ENCODE measurements at regions not wholly inside any gene's neighbourhood (a gene's known extent, or its start where the extent isn't known, plus 50 kb on each side); places are given as distances from the start of the nearest gene placed in this dataset.

GRCh38 chr6:137351890-137352289 is 132.7 kb upstream of the IFNGR1 start:
- no peak for DNase-seq

DNA sequence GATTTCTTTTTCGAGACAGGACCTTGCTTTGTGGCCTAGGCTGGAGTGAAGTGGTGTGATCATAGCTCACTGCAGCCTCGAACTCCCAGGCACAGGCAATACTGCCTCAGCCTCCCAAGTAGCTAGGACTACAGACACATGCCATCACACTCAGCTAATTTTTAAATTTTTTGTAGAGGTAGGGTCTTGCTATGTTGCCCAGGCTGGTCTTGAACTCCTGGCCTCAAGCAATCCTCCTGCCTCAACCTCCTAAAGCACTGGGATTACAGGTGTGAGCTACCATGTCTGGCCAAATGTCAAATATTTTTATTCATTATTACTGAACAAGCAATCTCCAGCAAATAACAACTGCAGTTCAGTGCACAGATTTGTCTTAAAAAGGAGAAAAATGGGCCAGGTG is 131.7 kb upstream of the IFNGR1 start:
- DNase-seq = no peak

GRCh38 chr6:137349856-137350830 is 131.0 kb upstream of the IFNGR1 start:
- DNase-seq = no peak

GRCh38 chr6:137348777-137349176 is 129.6 kb upstream of the IFNGR1 start:
- DNase-seq = no peak

DNA sequence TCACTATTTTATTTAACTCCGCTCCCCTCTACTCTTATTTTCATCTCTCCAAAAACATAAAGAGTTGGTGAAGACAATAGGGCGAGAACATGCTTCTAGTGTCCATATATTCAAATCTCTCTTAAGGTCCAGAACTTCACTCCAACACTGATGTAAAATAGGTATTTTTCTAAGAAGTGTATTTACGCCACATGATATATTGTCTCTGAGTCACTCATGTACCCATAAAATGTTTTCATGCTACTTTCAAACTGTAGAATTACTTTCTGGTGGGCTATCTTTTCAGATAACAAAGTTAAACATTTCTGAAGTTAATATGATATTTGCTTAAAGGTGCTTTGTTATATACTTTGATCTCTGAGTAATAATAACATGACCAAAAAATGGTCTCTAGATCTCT is 124.1 kb upstream of the IFNGR1 start:
- no peak for DNase-seq

DNA sequence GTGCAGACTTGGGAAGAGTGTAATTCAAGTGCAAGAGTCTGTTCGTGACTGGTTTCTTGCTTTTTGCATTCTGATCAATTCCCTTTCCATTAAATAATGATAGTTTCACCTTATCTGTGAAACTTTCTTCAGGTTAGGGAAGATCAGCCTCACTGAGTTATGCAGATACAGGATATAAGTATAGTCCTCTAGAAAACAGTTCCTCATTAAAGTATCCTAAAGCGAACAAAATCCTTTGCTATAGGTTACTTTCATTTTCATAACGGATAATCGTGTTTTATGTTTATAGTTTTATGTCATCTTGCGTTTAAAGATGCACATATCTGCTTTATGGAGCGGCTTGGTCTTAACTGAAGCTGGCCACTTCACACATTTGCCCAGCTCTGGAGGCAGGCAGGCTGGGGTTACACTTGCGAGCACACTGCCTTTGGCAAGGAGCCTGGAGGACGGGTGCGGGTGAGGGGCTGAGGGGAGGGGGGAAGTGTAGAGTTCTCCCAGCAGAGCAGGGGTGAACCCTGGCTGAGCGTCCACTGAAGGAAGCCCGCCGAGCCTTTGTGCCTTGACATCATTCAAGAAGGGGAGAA is 123.5 kb upstream of the IFNGR1 start:
- no peak for DNase-seq

DNA sequence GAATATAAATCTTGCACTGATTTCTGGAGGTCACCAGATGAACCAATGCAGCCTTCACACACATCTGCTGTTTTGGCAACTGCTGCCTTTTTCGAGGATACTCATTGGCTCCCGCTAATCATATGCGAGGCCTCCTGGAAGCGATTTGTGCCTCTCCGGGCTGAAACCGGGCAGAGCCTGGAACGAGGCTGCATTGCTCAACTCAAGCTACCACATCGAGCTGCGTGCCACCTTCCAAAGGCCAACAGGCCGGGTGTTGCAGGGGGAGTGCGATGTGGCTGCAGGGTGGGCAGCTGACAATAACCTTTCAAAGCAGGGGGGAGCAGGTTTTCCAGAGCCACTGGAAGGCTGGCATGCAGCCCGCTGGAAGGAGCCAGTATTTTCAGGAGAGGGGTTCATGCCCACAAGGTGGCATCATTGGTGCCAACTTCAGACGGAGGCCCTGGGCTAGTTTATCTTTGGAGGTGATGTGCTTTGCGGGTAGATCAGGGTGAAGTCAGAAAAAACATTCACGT is 122.6 kb upstream of the IFNGR1 start:
- peak; percentile 50 for DNase-seq

DNA sequence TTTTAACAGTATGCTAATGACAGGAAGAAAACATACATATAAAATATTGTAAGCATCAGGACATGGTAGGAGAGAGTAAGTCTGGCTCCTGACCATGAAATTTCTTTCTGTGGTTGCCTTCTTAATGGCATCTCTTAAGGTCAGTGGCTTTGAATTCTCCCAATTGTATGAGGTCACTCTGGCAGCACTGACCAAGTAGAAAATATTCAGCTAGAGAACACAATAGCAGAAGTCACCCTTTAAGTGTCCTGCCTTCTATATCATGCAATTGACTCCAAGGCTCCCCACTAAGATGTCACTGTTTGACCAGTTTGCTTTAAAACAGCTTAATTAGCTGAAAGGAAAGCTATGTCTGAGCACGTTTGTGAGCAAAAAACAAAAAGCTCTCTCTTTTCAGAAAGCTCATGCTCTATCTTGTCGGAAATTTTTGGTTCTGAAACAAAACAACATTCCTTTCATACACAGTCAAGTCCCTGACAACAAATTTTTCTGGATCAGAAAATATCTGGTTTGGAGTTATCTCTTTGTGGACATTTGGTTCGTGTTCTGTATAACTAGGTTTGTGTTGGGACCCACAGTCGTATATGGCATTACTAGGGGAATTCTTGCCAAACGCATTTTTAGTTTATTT is 120.9 kb upstream of the IFNGR1 start:
- no peak for DNase-seq

DNA sequence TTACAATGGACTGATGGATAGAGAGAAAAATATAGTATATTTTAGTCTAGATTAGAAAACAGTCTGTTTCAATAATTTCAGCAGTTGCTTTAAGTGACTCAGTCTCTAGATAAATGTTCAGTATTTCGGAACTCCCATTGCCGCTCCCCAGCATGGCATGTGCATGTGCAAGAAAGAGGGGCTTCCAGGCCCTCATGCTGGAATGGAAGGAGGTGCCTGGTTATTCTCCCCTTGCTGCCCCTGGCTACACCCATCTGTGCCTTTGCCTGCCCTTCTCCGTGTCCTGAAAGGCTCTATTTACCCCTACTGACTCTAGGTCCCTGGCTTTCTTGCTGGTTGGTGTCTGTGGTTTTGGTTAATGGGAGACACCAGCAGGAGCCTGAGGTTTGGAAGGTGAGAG is 115.7 kb upstream of the IFNGR1 start:
- no peak for DNase-seq

DNA sequence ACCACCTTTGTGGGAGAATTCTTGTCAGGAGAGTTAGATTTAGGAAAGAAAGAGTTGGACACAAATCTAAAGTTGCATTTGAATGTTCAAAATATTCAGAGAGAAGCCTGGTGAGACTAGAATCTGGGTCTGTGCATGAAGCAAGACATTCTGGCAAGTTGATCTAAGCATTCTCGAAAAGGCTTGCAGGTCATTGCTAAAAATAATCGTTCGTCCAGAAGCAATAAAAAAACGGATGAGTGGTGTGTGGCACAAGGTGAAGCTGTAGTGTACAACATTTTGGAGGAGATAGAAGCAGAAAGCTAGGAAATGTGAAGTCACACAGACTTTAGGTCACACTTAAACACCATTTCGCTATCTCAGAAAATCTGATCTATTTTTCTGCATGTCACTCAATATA is 114.9 kb upstream of the IFNGR1 start:
- no peak for DNase-seq

- no peak for DNase-seq
These were observed 113.6 kb upstream of the IFNGR1 start for GRCh38 chr6:137332637-137333280.

GRCh38 chr6:137323860-137324259 is 104.7 kb upstream of the IFNGR1 start:
- no peak for DNase-seq

DNA sequence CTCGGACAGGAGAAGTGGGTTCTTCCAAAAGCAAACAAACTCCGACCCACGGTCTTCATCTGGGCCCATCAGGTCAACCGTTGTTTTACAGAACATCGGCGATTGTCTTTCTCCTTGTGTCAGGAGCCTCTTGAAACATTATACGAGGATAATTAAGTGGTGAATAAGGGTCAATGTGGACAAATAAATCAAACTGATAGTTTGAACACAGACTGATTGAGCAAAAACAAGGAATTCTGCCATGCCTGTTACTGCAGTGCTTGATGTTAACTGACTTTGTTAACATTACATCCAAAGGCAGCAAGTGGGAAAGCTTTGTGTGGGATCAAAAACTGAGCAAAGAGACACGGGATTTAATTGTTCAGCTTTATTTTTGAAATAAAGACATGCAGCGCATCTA is 101.1 kb upstream of the IFNGR1 start:
- DNase-seq = no peak

DNA sequence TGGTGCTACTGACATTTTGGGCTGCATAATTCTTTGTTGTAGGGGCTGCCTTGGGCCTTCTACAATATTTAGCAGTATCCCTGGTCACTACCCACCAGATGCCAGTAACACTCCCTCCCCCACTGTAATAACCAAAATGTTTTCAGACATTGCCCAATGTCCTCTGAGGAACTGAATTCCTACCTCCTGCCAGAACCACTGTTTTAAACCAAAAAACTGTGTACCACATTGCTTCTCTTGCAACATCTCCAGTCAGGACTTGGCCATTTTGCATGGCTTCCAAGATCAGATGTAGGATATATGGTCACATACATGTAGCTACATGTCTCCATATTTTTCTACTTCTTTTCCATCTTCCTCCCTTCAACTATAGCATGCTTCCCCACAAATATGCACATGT is 97.4 kb upstream of the IFNGR1 start:
- no peak for DNase-seq

GRCh38 chr6:137315081-137315480 is 95.9 kb upstream of the IFNGR1 start:
- DNase-seq = no peak

DNA sequence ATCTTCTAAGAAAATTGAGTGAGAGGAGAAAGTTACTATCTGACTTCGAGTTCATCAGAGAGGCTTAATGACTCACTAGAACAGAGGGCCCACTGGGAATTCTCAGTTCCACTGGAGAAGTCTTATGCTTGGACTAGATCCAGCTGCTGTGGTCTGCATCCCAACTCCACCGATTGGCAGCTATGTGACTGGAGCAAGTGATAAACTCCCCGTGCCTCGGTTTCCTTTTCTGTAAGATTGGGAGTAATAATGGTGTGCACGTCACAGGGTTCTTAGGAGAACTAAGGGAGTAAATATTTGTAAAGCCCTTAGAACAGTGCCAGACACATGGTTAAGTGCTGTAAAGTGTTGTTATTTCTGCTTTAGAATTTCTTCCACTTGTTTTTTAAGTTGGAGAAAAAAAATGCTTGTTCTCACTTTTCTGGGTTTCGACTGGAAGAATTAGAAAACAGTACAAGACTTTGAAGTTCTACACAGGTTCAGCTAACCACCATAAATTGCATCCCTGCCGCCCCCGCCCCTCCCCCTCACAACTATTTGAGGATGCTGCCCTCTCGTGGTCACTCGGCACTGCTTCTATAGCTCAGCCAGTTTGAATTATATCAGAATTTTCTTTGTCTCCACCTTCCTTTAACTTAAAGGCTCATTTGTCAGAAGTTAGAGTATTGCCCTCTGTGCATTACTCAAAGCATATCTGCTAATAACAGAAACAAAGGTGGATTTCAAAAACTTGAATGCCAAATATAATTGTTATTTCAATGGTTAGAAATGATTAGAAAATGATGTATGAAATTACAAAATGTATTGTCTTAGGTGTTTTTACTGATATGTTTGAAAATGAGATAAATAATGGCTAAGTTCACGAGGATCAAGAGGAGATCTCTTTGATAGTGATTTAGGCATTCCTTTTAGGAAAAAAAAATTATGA is 95.0 kb upstream of the IFNGR1 start:
- peak; percentile 78 for DNase-seq

DNA sequence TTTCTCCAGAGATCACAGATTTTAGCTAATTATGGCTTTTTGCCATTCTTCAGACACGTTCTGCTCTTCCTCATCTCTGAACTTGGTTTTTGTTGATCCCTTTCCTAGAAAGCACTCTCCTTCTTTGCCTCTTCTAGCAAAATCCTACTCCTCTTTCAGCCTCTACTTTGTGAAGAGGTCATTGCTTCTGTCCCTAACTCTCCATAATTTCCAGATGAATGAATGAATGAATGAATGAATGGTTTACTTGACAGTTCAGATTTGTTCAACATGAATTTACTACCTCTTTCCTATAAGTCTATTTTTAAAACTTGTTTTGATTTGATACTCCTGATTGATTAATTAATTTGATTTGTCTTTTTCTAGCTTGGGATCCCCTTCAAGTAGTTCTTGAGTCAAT is 94.0 kb upstream of the IFNGR1 start:
- DNase-seq = no peak

DNA sequence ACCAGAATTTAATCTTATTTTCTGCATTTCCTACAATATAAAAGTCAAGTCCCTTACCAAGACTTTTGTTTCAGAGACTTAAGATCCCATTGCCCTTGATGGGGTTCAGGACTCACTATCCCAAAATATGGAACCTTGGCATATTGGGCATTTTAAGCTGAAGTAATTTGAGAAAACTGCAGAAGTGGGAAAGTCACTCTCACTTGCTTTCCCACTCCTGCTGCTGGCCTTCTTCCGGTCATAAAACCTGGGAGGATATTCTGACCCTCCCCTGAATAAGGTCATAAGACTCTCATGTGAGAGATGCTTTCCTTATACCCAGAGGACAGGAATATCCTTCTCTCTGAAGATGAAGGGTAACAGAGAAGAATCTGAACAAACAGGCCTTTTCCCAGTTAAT is 92.8 kb upstream of the IFNGR1 start:
- DNase-seq = no peak

- peak; percentile 4 for DNase-seq
These were observed 90.0 kb upstream of the IFNGR1 start for GRCh38 chr6:137309078-137309762.

DNA sequence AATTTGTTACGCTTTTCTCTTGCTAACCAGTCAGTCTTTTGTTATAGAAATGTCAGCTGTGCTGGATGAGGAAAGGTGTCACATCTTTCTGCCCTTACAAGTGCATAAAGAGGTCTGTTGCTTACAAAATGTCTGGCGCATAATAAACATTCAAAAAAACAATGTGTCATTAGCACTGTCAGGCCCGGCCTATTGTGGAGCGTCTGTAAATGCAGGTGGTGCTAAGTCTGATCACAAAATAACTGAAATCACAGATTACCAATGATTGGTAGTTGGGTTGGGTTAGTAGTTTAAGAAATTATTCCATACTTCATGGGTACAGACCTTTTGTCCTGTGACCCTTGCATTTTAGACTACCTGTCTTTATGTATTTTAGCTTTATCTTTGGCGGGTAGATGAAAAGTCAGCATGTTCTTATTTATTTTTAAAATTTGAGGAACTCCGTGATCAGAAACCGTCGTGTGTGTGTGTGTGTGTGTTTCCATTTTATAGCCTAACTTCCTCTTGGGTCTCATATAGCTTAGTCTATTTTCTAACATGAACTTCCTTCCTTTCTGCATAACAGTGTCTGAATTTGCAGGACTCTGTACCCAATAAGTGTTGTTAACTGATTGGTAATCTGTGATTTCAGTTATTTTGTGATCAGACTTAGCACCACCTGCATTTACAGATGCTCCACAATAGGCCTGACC is 88.1 kb upstream of the IFNGR1 start:
- no peak for DNase-seq

GRCh38 chr6:137305691-137306090 is 86.5 kb upstream of the IFNGR1 start:
- no peak for DNase-seq
